Progenitor cell of endocrine pancreas (in vitro differentiated cells): ENCODE measurements at regions not wholly inside any gene's neighbourhood (a gene's known extent, or its start where the extent isn't known, plus 50 kb on each side); places are given as distances from the start of the nearest gene placed in this dataset.

Experiments
- DNase-seq: peaks from one replicate; pipeline ENCODE4 v3.0.0; 2021; ENCODE audit warnings: low spot score; ENCODE audit not compliant: unreplicated experiment
- H3K27ac Mint-ChIP-seq: 2 replicates; pipeline ENCODE4 v1.8.0; 2021; ENCODE audit warnings: mild to moderate bottlenecking, moderate library complexity, mixed read lengths
- H3K27me3 Mint-ChIP-seq: 2 replicates; pipeline ENCODE4 v1.8.0; 2021; ENCODE audit warnings: mixed read lengths
- H3K36me3 Mint-ChIP-seq: 2 replicates; pipeline ENCODE4 v1.8.0; 2022; ENCODE audit warnings: mixed read lengths; ENCODE audit not compliant: insufficient read depth
- H3K4me1 Mint-ChIP-seq: 2 replicates; pipeline ENCODE4 v1.8.0; 2021; ENCODE audit warnings: low read depth, mixed read lengths
- H3K4me3 Mint-ChIP-seq: 2 replicates; pipeline ENCODE4 v1.8.0; 2021; ENCODE audit warnings: low read depth, mild to moderate bottlenecking, moderate library complexity, mixed read lengths
- H3K9me3 Mint-ChIP-seq: 2 replicates; pipeline ENCODE4 v1.8.0; 2021; ENCODE audit warnings: low read depth, mixed read lengths
- TF ChIP-seq, protein P1 (sequence below): fragments of 200-600 bp; sonication (generic); IDR thresholded peaks from one replicate; pipeline ENCODE4 v1.5.0; 2021; ENCODE audit warnings: antibody characterized with exemption, mild to moderate bottlenecking; ENCODE audit not compliant: unreplicated experiment

DNA sequence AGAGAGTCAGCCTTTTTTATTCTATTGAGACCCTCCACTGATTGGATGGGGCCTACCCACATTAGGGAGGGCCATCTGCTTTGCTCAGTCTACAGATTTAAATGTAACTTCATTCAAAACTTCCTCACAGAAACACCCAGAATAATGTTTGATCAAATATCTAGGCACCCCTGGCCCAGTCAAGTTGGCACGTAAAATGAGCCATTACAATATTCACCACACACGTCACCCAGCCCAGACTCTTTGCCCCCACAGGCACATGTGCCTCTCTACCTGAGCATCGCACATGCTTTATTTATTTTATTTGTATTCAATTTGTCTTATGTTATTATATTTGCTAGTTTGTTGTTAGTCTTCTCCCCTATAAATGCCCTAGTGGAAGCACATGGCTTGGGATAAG lies 70.9 kb upstream of the EYA2 start:
- Mint-ChIP-seq H3K27me3 (peaks cover 3% of the 10 kb centered on the region), H3K9me3 (peaks cover 8% of the 10 kb centered on the region), H3K27ac (no peak overlapping the region), H3K36me3 (peaks cover 2% of the 10 kb centered on the region), H3K4me3 (no peak overlapping the region), H3K4me1 (peaks cover 5% of the 10 kb centered on the region)
- TF ChIP-seq, protein P1, sequence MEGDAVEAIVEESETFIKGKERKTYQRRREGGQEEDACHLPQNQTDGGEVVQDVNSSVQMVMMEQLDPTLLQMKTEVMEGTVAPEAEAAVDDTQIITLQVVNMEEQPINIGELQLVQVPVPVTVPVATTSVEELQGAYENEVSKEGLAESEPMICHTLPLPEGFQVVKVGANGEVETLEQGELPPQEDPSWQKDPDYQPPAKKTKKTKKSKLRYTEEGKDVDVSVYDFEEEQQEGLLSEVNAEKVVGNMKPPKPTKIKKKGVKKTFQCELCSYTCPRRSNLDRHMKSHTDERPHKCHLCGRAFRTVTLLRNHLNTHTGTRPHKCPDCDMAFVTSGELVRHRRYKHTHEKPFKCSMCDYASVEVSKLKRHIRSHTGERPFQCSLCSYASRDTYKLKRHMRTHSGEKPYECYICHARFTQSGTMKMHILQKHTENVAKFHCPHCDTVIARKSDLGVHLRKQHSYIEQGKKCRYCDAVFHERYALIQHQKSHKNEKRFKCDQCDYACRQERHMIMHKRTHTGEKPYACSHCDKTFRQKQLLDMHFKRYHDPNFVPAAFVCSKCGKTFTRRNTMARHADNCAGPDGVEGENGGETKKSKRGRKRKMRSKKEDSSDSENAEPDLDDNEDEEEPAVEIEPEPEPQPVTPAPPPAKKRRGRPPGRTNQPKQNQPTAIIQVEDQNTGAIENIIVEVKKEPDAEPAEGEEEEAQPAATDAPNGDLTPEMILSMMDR: no peak
- no peak for DNase-seq

DNA sequence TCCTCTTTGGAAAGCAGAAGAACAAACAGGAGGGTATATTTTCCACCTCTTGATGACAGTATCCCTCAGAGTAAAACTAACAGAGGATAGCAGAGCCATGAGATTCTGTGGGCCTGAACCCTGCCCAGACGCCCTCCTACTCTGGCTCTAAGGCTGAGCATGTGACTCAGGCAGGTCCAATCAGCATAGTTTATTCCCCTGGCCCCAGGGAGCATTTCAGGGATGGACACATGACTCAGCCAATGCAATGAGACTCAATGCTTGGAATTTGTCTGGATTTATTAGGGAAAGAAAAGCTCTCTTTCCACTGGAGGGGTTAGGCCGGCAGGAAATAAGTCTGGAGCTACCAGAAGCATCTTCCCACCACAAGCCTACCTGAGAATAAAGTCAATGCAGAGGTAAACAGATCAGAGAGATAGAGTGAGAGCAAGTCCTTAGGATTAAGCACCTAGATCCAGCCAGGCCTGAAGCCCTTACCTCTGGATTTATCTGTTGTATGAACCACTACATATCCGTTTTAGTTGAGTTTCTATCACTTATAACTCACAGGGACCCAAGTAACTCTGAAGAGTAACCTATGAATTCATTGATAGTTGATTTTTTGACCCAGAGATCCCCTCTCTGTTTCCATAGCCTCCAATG lies 68.2 kb upstream of the EYA2 start:
- H3K27me3 Mint-ChIP-seq: peaks cover 3% of the 10 kb centered on the region
- H3K4me3 Mint-ChIP-seq: no peak overlapping the region
- peaks cover 8% of the 10 kb centered on the region for H3K9me3 Mint-ChIP-seq
- TF ChIP-seq, protein P1: no peak
- H3K4me1 Mint-ChIP-seq: peaks cover 3% of the 10 kb centered on the region
- DNase-seq: no peak
- peaks cover 2% of the 10 kb centered on the region for H3K36me3 Mint-ChIP-seq
- H3K27ac Mint-ChIP-seq: no peak overlapping the region

DNA sequence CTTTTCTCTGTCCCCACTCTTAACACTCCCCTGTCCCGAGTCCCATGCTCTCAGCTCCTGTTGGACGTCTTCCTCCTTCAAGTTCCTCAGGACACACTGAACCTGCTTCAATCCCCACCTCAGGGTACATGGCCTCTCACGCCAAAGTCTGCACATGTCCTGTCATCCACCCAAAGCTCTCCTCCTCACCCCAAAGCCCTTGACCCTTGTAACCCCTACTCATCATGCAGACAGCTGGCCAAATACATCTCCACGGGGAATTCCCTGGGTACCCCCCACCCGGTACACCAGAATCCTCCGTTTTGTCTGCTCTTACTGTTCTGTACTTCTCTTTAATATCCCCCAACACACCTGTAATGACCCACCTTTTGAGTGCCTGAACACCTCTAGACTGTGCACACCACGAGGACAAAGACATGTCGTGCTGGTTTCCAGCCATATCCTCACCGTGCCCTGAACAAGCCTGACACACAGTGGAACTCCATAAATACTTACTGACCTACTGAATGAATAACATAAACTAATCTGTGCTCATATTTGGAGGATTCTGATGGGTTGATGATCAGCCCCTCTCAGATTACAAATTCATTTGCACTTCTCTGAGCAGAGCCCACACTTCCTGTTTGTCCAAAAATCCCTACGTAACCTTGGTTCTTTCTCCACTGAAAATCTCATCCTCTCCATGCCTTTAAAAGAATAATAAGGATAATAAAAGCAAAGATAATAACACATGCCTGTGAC lies 66.8 kb upstream of the EYA2 start:
- no peak for DNase-seq
- H3K27me3 Mint-ChIP-seq: peaks cover 3% of the 10 kb centered on the region
- peaks cover 2% of the 10 kb centered on the region for H3K36me3 Mint-ChIP-seq
- no peak overlapping the region for H3K27ac Mint-ChIP-seq
- peaks cover 3% of the 10 kb centered on the region for H3K4me1 Mint-ChIP-seq
- H3K9me3 Mint-ChIP-seq: peaks cover 8% of the 10 kb centered on the region
- TF ChIP-seq, protein P1: no peak
- no peak overlapping the region for H3K4me3 Mint-ChIP-seq

DNA sequence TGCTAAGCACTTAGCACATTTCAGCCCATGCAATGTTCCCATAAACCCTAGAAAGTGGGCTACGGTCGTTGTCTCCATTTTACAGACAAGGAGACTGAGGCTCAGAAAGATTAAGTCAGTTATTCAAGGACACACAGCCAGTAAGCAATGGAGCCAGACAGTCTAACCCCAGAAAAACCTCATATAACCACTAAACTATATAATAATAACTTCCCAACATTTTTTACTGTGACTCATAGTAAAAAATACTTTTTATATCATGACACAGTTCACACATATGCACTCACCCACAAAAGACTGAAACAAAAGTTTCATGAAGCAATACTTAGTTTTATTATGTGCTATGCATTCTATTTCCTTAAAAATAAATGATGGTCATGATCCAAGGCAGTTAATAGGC lies 66.2 kb upstream of the EYA2 start:
- peaks cover 8% of the 10 kb centered on the region for H3K9me3 Mint-ChIP-seq
- no peaks in the 10 kb centered on the region for H3K4me1 Mint-ChIP-seq
- no peak for DNase-seq
- no peak overlapping the region for H3K4me3 Mint-ChIP-seq
- peaks cover 2% of the 10 kb centered on the region for H3K36me3 Mint-ChIP-seq
- H3K27me3 Mint-ChIP-seq: peaks cover 3% of the 10 kb centered on the region
- no peak overlapping the region for H3K27ac Mint-ChIP-seq
- TF ChIP-seq, protein P1: no peak

DNA sequence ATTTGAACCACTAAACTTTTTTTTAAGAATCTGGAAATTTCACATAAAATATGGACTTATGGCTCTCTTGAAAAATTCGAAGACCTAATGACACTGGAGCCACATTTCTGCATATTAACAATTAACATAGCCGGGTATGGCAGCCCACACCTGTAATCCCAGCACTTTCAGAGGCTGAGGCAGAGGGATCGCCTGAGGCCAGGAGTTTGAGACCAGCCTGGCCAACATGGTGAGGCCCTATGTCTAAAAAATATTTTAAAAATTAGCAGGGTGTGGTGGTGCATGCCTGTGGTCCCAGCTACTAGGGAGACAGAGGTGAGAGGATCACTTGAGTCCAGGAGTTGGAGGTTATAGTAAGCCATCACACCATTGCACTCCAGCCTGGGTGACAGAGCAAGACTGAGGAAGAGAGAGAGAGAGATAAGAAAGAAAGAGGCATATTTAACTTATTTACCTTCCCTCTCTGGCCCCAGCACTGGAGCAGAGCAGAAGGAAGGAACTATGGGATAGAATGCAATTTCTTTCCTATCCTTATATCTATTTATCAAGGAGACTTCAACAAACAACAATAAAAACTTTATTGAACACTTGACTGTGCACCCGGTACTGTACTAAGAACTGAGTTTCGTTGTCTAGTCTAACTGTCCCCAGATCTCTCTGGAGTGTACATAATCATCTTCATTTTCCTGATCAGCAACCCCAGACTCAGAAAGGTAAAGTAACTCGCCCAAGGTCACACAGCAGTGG lies 63.6 kb upstream of the EYA2 start:
- Mint-ChIP-seq H3K27ac (no peak overlapping the region), H3K4me3 (no peak overlapping the region), H3K9me3 (no peaks in the 10 kb centered on the region), H3K36me3 (no peaks in the 10 kb centered on the region), H3K27me3 (peaks cover 3% of the 10 kb centered on the region), H3K4me1 (peaks cover 2% of the 10 kb centered on the region)
- DNase-seq: no peak
- TF ChIP-seq, protein P1: no peak
